ENCODE measurements at regions not wholly inside any gene's neighbourhood (a gene's known extent, or its start where the extent isn't known, plus 50 kb on each side); places are given as distances from the start of the nearest gene placed in this dataset.

DNA sequence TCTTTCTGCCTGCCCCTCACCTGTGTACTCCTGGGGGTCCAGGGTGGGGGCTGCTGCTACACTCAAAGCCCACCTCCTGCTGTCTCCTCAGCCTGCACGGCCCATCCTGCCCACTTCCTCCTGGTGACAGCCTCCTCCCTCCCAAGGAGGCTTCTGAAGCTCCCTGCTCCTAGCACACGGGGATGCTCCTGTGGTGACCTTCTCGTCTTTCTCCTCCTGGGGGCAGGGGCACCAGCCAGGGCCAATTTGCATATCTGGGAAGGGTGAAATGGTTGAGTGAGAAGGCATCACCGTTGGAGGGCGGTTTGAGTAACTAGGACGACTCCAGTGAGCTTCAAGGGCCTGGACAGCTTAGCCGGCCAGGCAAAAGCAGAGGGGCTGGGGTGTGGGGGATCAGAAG lies 51.9 kb upstream of the COL5A1 start:
- TF ChIP-seq, protein P1, sequence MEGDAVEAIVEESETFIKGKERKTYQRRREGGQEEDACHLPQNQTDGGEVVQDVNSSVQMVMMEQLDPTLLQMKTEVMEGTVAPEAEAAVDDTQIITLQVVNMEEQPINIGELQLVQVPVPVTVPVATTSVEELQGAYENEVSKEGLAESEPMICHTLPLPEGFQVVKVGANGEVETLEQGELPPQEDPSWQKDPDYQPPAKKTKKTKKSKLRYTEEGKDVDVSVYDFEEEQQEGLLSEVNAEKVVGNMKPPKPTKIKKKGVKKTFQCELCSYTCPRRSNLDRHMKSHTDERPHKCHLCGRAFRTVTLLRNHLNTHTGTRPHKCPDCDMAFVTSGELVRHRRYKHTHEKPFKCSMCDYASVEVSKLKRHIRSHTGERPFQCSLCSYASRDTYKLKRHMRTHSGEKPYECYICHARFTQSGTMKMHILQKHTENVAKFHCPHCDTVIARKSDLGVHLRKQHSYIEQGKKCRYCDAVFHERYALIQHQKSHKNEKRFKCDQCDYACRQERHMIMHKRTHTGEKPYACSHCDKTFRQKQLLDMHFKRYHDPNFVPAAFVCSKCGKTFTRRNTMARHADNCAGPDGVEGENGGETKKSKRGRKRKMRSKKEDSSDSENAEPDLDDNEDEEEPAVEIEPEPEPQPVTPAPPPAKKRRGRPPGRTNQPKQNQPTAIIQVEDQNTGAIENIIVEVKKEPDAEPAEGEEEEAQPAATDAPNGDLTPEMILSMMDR (IDR thresholded peaks at IDR 0.05), result no peak
- no peak for TF ChIP-seq POLR2A (IDR thresholded peaks at IDR 0.05)
